Tibial nerve (tissue), 4 donors: ENCODE measurements at regions not wholly inside any gene's neighbourhood (a gene's known extent, or its start where the extent isn't known, plus 50 kb on each side); places are given as distances from the start of the nearest gene placed in this dataset.

Experiments used
- CTCF ChIP-seq, 5 experiments: fragments of 200-600 bp in 3 of 5; fragments of 450-650 bp in 2 of 5; sonication (generic) in 3 of 5; IDR thresholded peaks; one replicate each; pipeline ENCODE4 v1.5.1; 2016 to 2019; ENCODE audit warnings: antibody characterized with exemption in 5 of 5, mild to moderate bottlenecking in 3 of 5, moderate library complexity in 2 of 5
- EP300 ChIP-seq, 2 donors: sonication (generic); formaldehyde crosslinking; IDR thresholded peaks; one replicate each; pipeline ENCODE4 v1.6.1; 2017; ENCODE audit warnings: antibody characterized with exemption in 2 of 2, mild to moderate bottlenecking in 1 of 2
- POLR2A ChIP-seq, 2 donors: fragments of 450-650 bp; IDR thresholded peaks; one replicate each; pipeline ENCODE4 v1.6.1; 2017; ENCODE audit warnings: antibody characterized with exemption in 2 of 2, mild to moderate bottlenecking in 2 of 2, moderate library complexity in 2 of 2

GRCh38 chr14:104281768-104282301, 143.4 kb downstream of the KIF26A start:
- TF ChIP-seq CTCF (IDR thresholded peaks at IDR 0.05) (no peak), POLR2A (IDR thresholded peaks at IDR 0.05) (no peak), EP300 (IDR thresholded peaks at IDR 0.05) (no peak)
